HepG2 (cell line): ENCODE measurements at regions not wholly inside any gene's neighbourhood (a gene's known extent, or its start where the extent isn't known, plus 50 kb on each side); places are given as distances from the start of the nearest gene placed in this dataset.

Source experiments
- ATAC-seq: fragments of 200-7000 bp; cut with Tn5 transposase; 3 replicates; pipeline ENCODE4 v1.9.1; 2020; ENCODE audit warnings: mild to moderate bottlenecking, moderate library complexity
- BruUV-seq: library from RNA; stranded (reverse); fragments of 400-500 nt; replicated peaks from 2 replicates; lab custom pipeline; 2021; lab: Mats Ljungman, UMichigan
- CTCF ChIA-PET: fragments of 300-600 bp; formaldehyde crosslinking; extraction: SDS; loops from one replicate; lab custom pipeline; 2021; ENCODE audit warnings: low total read pairs, inconsistent platforms, low intra/inter-chr PET ratio; lab: Yijun Ruan, JAX
- POLR2A ChIA-PET: fragments of 350-600 bp; sonication (Branson Sonifier 250); formaldehyde crosslinking; loops from one replicate; lab custom pipeline; 2020; ENCODE audit warnings: antibody characterized with exemption, inconsistent platforms; lab: Yijun Ruan, JAX
- DNase-seq: peaks from one replicate; pipeline ENCODE4 v3.0.0-alpha.2; 2015; ENCODE audit warnings: low spot score
- FAIRE-seq: peaks from 3 replicates; lab custom pipeline; 2011; peaks lifted over from hg19 to GRCh38; lab: Jason Lieb, UNC
- H2AFZ ChIP-seq: one replicate; pipeline ENCODE4 v1.6.1; 2011; ENCODE audit warnings: low read length, inconsistent platforms
- H3K27ac ChIP-seq: fragments of 300-600 bp; 3 replicates; pipeline ENCODE4 v1.8.0; 2011; ENCODE audit warnings: mixed run types, mild to moderate bottlenecking, mixed read lengths, low read length, inconsistent platforms; ENCODE audit not compliant: insufficient read depth; ENCODE audit errors: extremely low read length
- H3K27me3 ChIP-seq, 2 experiments: fragments of 200-600 bp in 1 of 2; 2 replicates in 1 of 2; 3 replicates in 1 of 2; pipeline versions ENCODE4 v1.6.0 to v1.8.0; 2011; ENCODE audit warnings: low read length in 2 of 2, mild to moderate bottlenecking in 2 of 2, moderate library complexity in 2 of 2, inconsistent platforms in 1 of 2; ENCODE audit not compliant: insufficient read depth in 2 of 2, control insufficient read depth in 1 of 2
- H3K36me3 ChIP-seq, 2 experiments: fragments of 200-600 bp in 1 of 2; replicated peaks in 1 of 2; 2 replicates in 1 of 2; 3 replicates in 1 of 2; pipeline versions ENCODE4 v1.5.1 to v1.8.0; 2011; ENCODE audit warnings: low read length in 2 of 2, inconsistent platforms in 1 of 2; ENCODE audit not compliant: insufficient read depth in 2 of 2, control insufficient read depth in 1 of 2
- H3K4me1 ChIP-seq: 2 replicates; pipeline ENCODE4 v1.5.1; 2012; ENCODE audit warnings: low read length, inconsistent platforms; ENCODE audit not compliant: insufficient read depth
- H3K4me2 ChIP-seq: 2 replicates; pipeline ENCODE4 v1.6.0; 2011; ENCODE audit warnings: low read depth, low read length, inconsistent platforms
- H3K4me3 ChIP-seq, 3 experiments: fragments of 200-600 bp in 1 of 3; sonication (generic), shearing (Covaris generic) in 1 of 3; replicated peaks in 1 of 3; 2 replicates each; pipeline ENCODE4 v1.5.1; 2011 to 2016; ENCODE audit warnings: low read length in 3 of 3, inconsistent platforms in 2 of 3, low read depth in 2 of 3, mild to moderate bottlenecking in 2 of 3, control low read depth in 1 of 3, mixed read lengths in 1 of 3; ENCODE audit not compliant: insufficient read depth in 1 of 3
- H3K79me2 ChIP-seq: one replicate; pipeline ENCODE4 v1.6.1; 2011; ENCODE audit warnings: low read length, inconsistent platforms; ENCODE audit not compliant: insufficient read depth
- H3K9ac ChIP-seq: 2 replicates; pipeline ENCODE4 v1.6.0; 2011; ENCODE audit warnings: mild to moderate bottlenecking, low read depth, low read length, inconsistent platforms; ENCODE audit not compliant: insufficient read depth
- H3K9me3 ChIP-seq: 2 replicates; pipeline ENCODE4 v1.5.1; 2012; ENCODE audit warnings: mild to moderate bottlenecking, low read length
- H4K20me1 ChIP-seq: 2 replicates; pipeline ENCODE4 v1.6.0; 2011; ENCODE audit warnings: inconsistent platforms, mild to moderate bottlenecking, low read length, moderate library complexity; ENCODE audit not compliant: insufficient read depth
- RAD21 ChIP-seq: fragments of 450-650 bp; formaldehyde crosslinking; IDR thresholded peaks from 2 replicates; pipeline ENCODE4 v1.5.0; 2020; ENCODE audit warnings: mild to moderate bottlenecking
- ZFP82 ChIP-seq: sonication (generic); formaldehyde crosslinking; IDR thresholded peaks from 2 replicates; pipeline ENCODE4 v1.5.1; 2020; ENCODE audit warnings: mild to moderate bottlenecking, missing genetic modification reagents, borderline replicate concordance
- ZNF34 ChIP-seq: sonication (generic); formaldehyde crosslinking; IDR thresholded peaks from 2 replicates; pipeline ENCODE4 v1.4.0; 2020; ENCODE audit warnings: mild to moderate bottlenecking, missing genetic modification reagents, borderline replicate concordance
- ZNF451 ChIP-seq: sonication (generic); formaldehyde crosslinking; IDR thresholded peaks from 2 replicates; pipeline ENCODE4 v1.5.0; 2020; ENCODE audit warnings: mild to moderate bottlenecking, missing genetic modification reagents
- WGBS: methylation state at CpG from one replicate; pipeline ENCODE4 v1.1.6; 2017; ENCODE audit warnings: low lambda C conversion rate; 5-methylcytosine and 5-hydroxymethylcytosine counted together
- in situ Hi-C: cut with HindIII; loops from 2 replicates; pipeline ENCODE4 v1.10.0; 2017; ENCODE audit warnings: low pct_unique_long_range_greater_than_20kb; ENCODE audit not compliant: extremely low pct_ligation_motif_present
- intact Hi-C: fragments of 100-400 bp; cut with micrococcal nuclease; formaldehyde crosslinking; loops from one replicate; pipeline ENCODE4 v1.10.0; 2022; ENCODE audit not compliant: unreplicated experiment
- TF ChIP-seq, protein P1 (sequence below): sonication (generic); formaldehyde crosslinking; IDR thresholded peaks from 2 replicates; pipeline ENCODE4 v1.5.0; 2020; ENCODE audit warnings: mild to moderate bottlenecking, missing genetic modification reagents, moderate library complexity
- TF ChIP-seq, protein P2 (sequence below): IDR thresholded peaks from 2 replicates; pipeline ENCODE4 v1.6.1; 2016; ENCODE audit warnings: low read depth, control low read depth
- TF ChIP-seq, protein P3 (sequence below): sonication (generic); formaldehyde crosslinking; IDR thresholded peaks from 2 replicates; pipeline ENCODE4 v1.4.0; 2020; ENCODE audit warnings: missing genetic modification reagents
- TF ChIP-seq, protein P4 (sequence below): sonication (generic); formaldehyde crosslinking; IDR thresholded peaks from 2 replicates; pipeline ENCODE4 v1.8.1; 2022; ENCODE audit warnings: mild to moderate bottlenecking, missing genetic modification reagents

DNA sequence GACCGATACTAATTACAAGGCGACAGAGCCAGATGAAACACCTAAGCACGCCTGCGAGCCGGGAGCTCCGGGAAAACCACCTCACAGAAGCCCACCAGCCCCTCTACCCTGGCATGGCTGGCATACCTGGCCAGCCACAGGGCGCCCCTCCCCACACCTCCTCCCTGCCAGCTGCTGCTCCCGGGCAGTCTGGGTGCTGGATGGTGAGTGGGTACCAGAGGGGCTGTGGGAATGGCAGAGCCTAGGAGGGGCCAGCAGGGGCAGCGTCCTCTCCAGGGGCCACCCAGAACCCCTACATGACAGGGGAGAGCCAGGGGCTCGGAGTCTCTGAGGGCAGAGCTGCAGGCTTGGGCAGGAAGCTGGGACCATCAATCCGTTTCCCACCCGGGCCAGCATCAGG is 58.7 kb upstream of the GPC1 start (continued):
- TF ChIP-seq, protein P1, sequence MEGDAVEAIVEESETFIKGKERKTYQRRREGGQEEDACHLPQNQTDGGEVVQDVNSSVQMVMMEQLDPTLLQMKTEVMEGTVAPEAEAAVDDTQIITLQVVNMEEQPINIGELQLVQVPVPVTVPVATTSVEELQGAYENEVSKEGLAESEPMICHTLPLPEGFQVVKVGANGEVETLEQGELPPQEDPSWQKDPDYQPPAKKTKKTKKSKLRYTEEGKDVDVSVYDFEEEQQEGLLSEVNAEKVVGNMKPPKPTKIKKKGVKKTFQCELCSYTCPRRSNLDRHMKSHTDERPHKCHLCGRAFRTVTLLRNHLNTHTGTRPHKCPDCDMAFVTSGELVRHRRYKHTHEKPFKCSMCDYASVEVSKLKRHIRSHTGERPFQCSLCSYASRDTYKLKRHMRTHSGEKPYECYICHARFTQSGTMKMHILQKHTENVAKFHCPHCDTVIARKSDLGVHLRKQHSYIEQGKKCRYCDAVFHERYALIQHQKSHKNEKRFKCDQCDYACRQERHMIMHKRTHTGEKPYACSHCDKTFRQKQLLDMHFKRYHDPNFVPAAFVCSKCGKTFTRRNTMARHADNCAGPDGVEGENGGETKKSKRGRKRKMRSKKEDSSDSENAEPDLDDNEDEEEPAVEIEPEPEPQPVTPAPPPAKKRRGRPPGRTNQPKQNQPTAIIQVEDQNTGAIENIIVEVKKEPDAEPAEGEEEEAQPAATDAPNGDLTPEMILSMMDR (CRISPR knock-in tag) = no peak

DNA sequence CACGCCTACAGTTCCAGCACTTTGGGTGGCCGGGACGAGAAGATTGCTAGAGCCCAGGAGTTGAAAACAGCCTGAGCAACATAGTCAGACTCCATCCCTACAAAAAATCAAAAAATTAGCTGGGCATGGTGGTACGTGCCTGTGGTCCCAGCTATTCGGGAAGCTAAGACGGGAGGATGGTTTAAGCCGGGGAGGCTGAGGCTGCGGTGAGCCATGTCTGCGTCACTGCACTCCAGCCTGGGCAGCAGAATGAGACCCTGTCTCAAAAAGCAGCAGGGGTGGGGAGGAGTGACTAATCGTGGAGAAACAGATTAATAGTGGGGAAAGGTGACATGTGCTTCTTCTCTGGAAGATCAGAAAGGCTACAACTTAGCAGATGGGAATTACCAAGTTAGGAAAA is 58.1 kb upstream of the GPC1 start:
- Histone ChIP-seq H4K20me1 (no peaks in the 10 kb centered on the region; the same call in 1 of the 2 replicates), H3K9ac (no peak overlapping the region), H3K4me3 (no peak overlapping the region), H3K27me3 (peaks cover 15 to 65% of the 10 kb centered on the region in 2 experiments), H2AFZ (no peak overlapping the region), H3K4me2 (no peak overlapping the region), H3K4me1 (no peaks in the 10 kb centered on the region), H3K36me3 (no peaks in the 10 kb centered on the region), H3K79me2 (no peaks in the 10 kb centered on the region), H3K9me3 (no peaks in the 10 kb centered on the region), H3K27ac (no peak overlapping the region)
- 26% methylated on average over 10 of the region's 10 CpGs for WGBS
- BruUV-seq = no TSS peak
- intact Hi-C loops = no loop called here
- no peak for FAIRE-seq
- no peak for ATAC-seq
- POLR2A ChIA-PET = no interaction called here
- TF ChIP-seq ZNF451 (CRISPR knock-in tag) = no peak
- TF ChIP-seq ZFP82 (CRISPR knock-in tag) = no peak
- TF ChIP-seq ZNF34 (CRISPR knock-in tag) = no peak
- no peak for TF ChIP-seq RAD21
- TF ChIP-seq, protein P2, sequence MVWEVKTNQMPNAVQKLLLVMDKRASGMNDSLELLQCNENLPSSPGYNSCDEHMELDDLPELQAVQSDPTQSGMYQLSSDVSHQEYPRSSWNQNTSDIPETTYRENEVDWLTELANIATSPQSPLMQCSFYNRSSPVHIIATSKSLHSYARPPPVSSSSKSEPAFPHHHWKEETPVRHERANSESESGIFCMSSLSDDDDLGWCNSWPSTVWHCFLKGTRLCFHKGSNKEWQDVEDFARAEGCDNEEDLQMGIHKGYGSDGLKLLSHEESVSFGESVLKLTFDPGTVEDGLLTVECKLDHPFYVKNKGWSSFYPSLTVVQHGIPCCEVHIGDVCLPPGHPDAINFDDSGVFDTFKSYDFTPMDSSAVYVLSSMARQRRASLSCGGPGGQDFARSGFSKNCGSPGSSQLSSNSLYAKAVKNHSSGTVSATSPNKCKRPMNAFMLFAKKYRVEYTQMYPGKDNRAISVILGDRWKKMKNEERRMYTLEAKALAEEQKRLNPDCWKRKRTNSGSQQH (CRISPR knock-in tag) = no peak
- TF ChIP-seq, protein P3, sequence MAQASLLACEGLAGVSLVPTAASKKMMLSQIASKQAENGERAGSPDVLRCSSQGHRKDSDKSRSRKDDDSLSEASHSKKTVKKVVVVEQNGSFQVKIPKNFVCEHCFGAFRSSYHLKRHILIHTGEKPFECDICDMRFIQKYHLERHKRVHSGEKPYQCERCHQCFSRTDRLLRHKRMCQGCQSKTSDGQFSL (CRISPR knock-in tag) = no peak
- TF ChIP-seq, protein P4, sequence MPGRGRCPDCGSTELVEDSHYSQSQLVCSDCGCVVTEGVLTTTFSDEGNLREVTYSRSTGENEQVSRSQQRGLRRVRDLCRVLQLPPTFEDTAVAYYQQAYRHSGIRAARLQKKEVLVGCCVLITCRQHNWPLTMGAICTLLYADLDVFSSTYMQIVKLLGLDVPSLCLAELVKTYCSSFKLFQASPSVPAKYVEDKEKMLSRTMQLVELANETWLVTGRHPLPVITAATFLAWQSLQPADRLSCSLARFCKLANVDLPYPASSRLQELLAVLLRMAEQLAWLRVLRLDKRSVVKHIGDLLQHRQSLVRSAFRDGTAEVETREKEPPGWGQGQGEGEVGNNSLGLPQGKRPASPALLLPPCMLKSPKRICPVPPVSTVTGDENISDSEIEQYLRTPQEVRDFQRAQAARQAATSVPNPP (CRISPR knock-in tag) = no peak
- in situ Hi-C loops = no loop called here
- CTCF ChIA-PET = no interaction called here
- DNase-seq = no peak
